ENCODE measurements at regions not wholly inside any gene's neighbourhood (a gene's known extent, or its start where the extent isn't known, plus 50 kb on each side); places are given as distances from the start of the nearest gene placed in this dataset.

DNA sequence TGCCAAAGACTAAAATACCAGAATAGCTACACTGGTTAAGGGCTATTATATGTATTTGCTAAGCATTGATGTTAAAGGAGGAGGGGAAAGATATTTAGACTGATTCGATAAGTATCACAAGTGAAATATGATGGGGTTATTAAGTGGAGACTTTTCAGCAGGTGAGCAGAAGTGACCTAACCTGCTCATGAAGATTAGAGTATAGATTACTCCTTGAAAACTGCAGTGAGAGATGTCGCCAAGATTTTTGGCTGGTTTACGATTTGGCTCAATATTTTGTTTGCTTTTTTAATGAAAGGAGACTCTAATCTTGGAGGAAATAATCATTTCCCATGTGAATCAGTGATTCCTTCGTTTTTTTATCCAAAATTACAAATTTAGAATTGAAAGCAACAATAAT lies 1279.5 kb upstream of the TENM4 start:
- TF ChIP-seq CTCF (IDR thresholded peaks at IDR 0.05; ENCODE audit: poor library complexity): no peak
- TF ChIP-seq EZH2phosphoT487 (IDR thresholded peaks at IDR 0.05; ENCODE audit: low read depth, severe bottlenecking, unreplicated experiment): no peak
